Adrenal gland (tissue), 9 donors: ENCODE measurements at regions not wholly inside any gene's neighbourhood (a gene's known extent, or its start where the extent isn't known, plus 50 kb on each side); places are given as distances from the start of the nearest gene placed in this dataset.
"Not testable (repeated sequence)": the region's sequence is repeated elsewhere in the genome, so short reads cannot be mapped to it uniquely, and the experiment has no call there.

Experiments used
- DNase-seq, 7 donors: peaks; one replicate each; pipeline ENCODE4 v3.0.0-alpha.2; 2019 to 2020
- H3K27ac ChIP-seq, 5 donors: fragments of 200-600 bp; sonication (generic) in 4 of 5; 1 replicate in 3 of 5; 2 replicates in 2 of 5; pipeline versions ENCODE4 v1.5.1 to v1.8.0; 2016 to 2020; ENCODE audit warnings: mild to moderate bottlenecking in 1 of 5
- H3K27me3 ChIP-seq: fragments of 200-600 bp; 2 replicates; pipeline ENCODE4 v1.8.0; 2021
- H3K36me3 ChIP-seq, 2 donors: fragments of 200-600 bp; replicated peaks in 1 of 2; 1 replicate in 1 of 2; 2 replicates in 1 of 2; pipeline versions ENCODE4 v1.5.1 to v1.8.0; 2018 to 2022
- H3K4me1 ChIP-seq, 2 donors: fragments of 200-600 bp; replicated peaks in 1 of 2; 1 replicate in 1 of 2; 2 replicates in 1 of 2; pipeline versions ENCODE4 v1.5.1 to v1.8.0; 2018 to 2021
- H3K4me3 ChIP-seq, 4 donors: fragments of 200-600 bp; sonication (generic) in 3 of 4; one replicate each; pipeline ENCODE4 v1.5.1; 2016 to 2018
- H3K9me3 ChIP-seq, 3 donors: fragments of 200-600 bp; sonication (generic) in 1 of 3; replicated peaks in 1 of 3; 1 replicate in 2 of 3; 2 replicates in 1 of 3; pipeline versions ENCODE4 v1.5.1 to v1.8.0; 2016 to 2021
- CTCF ChIP-seq, 6 experiments: fragments of 450-650 bp in 4 of 6; fragments of 200-600 bp in 2 of 6; sonication (generic) in 1 of 6; IDR thresholded peaks; 1 replicate in 5 of 6; 2 replicates in 1 of 6; pipeline versions ENCODE4 v1.5.1 to v1.8.0; 2016 to 2021; ENCODE audit warnings: antibody characterized with exemption in 6 of 6, mild to moderate bottlenecking in 2 of 6, moderate library complexity in 1 of 6
- POLR2A ChIP-seq, 2 donors: fragments of 450-650 bp; IDR thresholded peaks; one replicate each; pipeline ENCODE4 v1.6.1; 2017; ENCODE audit warnings: antibody characterized with exemption in 2 of 2, mild to moderate bottlenecking in 2 of 2, moderate library complexity in 1 of 2
- WGBS, 4 donors: extraction: QIAGEN DNeasy Blood & Tissue Kit in 2 of 4; methylation state at CpG; one replicate each; pipeline versions ENCODE4 v1.1.5 to v1.1.7; 2013 to 2017; 5-methylcytosine and 5-hydroxymethylcytosine counted together
- intact Hi-C, 2 donors: fragments of 100-400 bp; cut with DNase I; formaldehyde crosslinking; loops; one replicate each; pipeline versions ENCODE4 v1.14.1 to v1.15.0; 2022 to 2023
- donor health status: healthy with polysubstance abuse.
- donor health status: Bipolar disorder and iron deficiency.
- donor health status: DM: yes; HTN: yes; CAD: no.
- donor health status: DM: no; HTN: no; CAD: no.
- donor health status: DM: no; HTN: no; CAD: no.

- TF ChIP-seq CTCF (IDR thresholded peaks at IDR 0.05) (no peak), POLR2A (IDR thresholded peaks at IDR 0.05) (no peak)
- no peak for DNase-seq
- intact Hi-C loops = no loop called here
- Histone ChIP-seq H3K9me3 (no peaks in the 10 kb centered on the region), H3K27ac (no peak overlapping the region), H3K27me3 (no peaks in the 10 kb centered on the region), H3K4me3 (no peak overlapping the region), H3K4me1 (no peaks in the 10 kb centered on the region), H3K36me3 (no peaks in the 10 kb centered on the region)
- WGBS, 4 donors = 57 to 67% (median 60%) methylated on average over 1 of the region's 1 CpG
Observed at GRCh38 chr2:150060341-150060740, 427.1 kb downstream of the RND3 start.

GRCh38 chr2:150059676-150060075, 427.8 kb downstream of the RND3 start:
- H3K4me1 ChIP-seq, intact Hi-C loops, H3K27ac ChIP-seq, DNase-seq, H3K9me3 ChIP-seq, H3K27me3 ChIP-seq, H3K4me3 ChIP-seq, H3K36me3 ChIP-seq: not testable (repeated sequence)
- 92 to 100% (median 94%) methylated on average over 2 of the region's 2 CpGs for WGBS, 4 donors

GRCh38 chr2:150052457-150052856, 435.0 kb downstream of the RND3 start:
- H3K4me1 ChIP-seq = no peaks in the 10 kb centered on the region
- no peaks in the 10 kb centered on the region for H3K9me3 ChIP-seq
- no peaks in the 10 kb centered on the region for H3K27me3 ChIP-seq
- intact Hi-C loops = no loop called here
- TF ChIP-seq CTCF (IDR thresholded peaks at IDR 0.05) = no peak
- no peak overlapping the region for H3K27ac ChIP-seq
- no peak overlapping the region for H3K4me3 ChIP-seq
- no peak for DNase-seq
- no peaks in the 10 kb centered on the region for H3K36me3 ChIP-seq
- 72 to 85% (median 77%) methylated on average over 3 of the region's 3 CpGs for WGBS, 4 donors

- TF ChIP-seq POLR2A (IDR thresholded peaks at IDR 0.05) (no peak), CTCF (IDR thresholded peaks at IDR 0.05) (no peak)
- Histone ChIP-seq H3K4me1 (no peaks in the 10 kb centered on the region), H3K27me3 (no peaks in the 10 kb centered on the region), H3K36me3 (no peaks in the 10 kb centered on the region), H3K4me3 (no peak overlapping the region), H3K27ac (no peak overlapping the region), H3K9me3 (no peaks in the 10 kb centered on the region)
- no peak for DNase-seq
- intact Hi-C loops = no loop called here
Observed at GRCh38 chr2:150051004-150051403, 436.5 kb downstream of the RND3 start.

- Histone ChIP-seq H3K4me1 (no peaks in the 10 kb centered on the region), H3K27me3 (no peaks in the 10 kb centered on the region), H3K4me3 (no peak overlapping the region), H3K27ac (no peak overlapping the region), H3K9me3 (peaks cover 0 to 5% (median 0%) of the 10 kb centered on the region in 3 donors), H3K36me3 (no peaks in the 10 kb centered on the region)
- TF ChIP-seq CTCF (IDR thresholded peaks at IDR 0.05) = no peak
- no peak for TF ChIP-seq POLR2A (IDR thresholded peaks at IDR 0.05)
- 86 to 89% (median 87%) methylated on average over 5 of the region's 5 CpGs for WGBS, 4 donors
- DNase-seq = no peak
- intact Hi-C loops = no loop called here
Observed at GRCh38 chr2:150050036-150050435, 437.4 kb downstream of the RND3 start.
